Testis (tissue), 2 donors: ENCODE measurements at regions not wholly inside any gene's neighbourhood (a gene's known extent, or its start where the extent isn't known, plus 50 kb on each side); places are given as distances from the start of the nearest gene placed in this dataset.

Experiments used
- POLR2A ChIP-seq: fragments of 450-650 bp; IDR thresholded peaks from one replicate; pipeline ENCODE4 v1.6.1; 2017; ENCODE audit warnings: antibody characterized with exemption, mild to moderate bottlenecking, moderate library complexity
- TF ChIP-seq, protein P1 (sequence below), 3 experiments: fragments of 450-650 bp in 2 of 3; fragments of 200-600 bp in 1 of 3; sonication (generic) in 1 of 3; IDR thresholded peaks; one replicate each; pipeline ENCODE4 v1.5.1; 2016 to 2019; ENCODE audit warnings: antibody characterized with exemption in 3 of 3, mild to moderate bottlenecking in 2 of 3, moderate library complexity in 1 of 3

DNA sequence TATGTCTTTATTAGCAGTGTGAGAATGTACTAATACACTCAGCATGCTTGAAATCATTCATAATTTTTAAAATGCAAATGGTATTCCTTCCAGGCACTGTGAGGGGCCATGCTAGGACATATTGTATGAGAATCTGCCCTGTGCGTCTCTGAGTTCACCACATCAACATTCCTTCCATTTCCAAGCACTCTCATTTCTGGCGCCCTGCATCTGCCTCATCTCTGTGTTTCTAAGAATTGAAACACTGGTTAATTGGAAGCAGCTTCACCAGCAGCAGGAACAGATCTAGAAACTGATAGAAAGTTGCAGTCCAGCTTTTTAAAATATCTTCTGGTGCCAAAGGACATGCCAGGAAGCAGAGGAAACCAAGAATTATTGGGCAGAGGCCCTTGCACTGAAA, 555.9 kb upstream of the DPP6 start:
- no peak for TF ChIP-seq POLR2A
- TF ChIP-seq, protein P1, sequence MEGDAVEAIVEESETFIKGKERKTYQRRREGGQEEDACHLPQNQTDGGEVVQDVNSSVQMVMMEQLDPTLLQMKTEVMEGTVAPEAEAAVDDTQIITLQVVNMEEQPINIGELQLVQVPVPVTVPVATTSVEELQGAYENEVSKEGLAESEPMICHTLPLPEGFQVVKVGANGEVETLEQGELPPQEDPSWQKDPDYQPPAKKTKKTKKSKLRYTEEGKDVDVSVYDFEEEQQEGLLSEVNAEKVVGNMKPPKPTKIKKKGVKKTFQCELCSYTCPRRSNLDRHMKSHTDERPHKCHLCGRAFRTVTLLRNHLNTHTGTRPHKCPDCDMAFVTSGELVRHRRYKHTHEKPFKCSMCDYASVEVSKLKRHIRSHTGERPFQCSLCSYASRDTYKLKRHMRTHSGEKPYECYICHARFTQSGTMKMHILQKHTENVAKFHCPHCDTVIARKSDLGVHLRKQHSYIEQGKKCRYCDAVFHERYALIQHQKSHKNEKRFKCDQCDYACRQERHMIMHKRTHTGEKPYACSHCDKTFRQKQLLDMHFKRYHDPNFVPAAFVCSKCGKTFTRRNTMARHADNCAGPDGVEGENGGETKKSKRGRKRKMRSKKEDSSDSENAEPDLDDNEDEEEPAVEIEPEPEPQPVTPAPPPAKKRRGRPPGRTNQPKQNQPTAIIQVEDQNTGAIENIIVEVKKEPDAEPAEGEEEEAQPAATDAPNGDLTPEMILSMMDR (IDR thresholded peaks at IDR 0.05), result no peak
